Fibroblast of skin of back (primary cell): ENCODE measurements at regions not wholly inside any gene's neighbourhood (a gene's known extent, or its start where the extent isn't known, plus 50 kb on each side); places are given as distances from the start of the nearest gene placed in this dataset.

Experiments
- DNase-seq: peaks from one replicate; pipeline ENCODE4 v3.0.0-alpha.2; 2013

DNA sequence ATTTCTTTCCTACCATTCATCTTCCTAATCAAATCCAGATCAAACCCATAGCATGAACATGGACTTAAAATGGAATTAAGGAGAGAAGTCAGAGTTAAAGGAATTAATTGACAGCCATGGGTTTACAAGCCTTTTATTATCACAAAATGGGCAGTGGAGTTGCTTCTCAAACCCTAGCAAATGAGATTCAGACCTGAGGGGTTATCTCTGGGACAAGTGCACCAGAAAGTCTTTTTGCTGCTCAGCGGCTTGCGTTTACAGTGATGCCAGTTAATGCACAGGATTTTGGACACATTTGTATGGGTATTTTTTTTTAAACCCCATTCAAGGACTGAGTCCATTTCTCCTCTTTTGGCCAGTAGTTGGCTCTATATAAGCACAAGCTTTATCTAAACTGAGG, 503.0 kb downstream of the EFNB2 start:
- no peak for DNase-seq

DNA sequence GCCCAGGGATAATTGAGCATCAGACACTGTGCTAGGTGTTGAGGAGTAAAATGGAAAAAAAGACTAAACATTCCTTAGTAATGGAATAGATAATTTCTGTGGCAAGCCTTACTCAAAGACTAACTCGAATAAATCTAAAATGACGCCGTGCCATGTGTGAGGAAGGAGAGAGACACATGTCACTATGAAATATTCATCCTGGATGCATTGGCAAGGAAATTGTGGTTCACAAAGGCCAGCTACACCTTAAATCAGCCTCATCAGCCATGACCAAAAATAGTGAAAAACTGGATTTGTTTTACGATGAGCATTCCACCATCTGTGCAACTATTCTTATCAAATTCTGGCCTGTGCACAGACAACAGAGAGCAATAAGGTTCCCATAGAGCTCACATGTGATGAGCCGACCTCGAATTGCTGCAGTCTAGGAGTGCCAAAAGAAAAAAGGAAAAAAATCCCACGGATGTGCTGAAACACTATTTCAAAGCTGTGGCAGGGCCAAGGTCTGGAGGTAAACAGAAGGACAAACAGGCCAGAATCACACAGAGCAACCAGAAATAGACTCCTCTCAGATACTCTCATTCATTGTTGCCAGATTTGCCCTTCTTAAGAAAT, 505.7 kb downstream of the EFNB2 start:
- DNase-seq, result no peak

DNA sequence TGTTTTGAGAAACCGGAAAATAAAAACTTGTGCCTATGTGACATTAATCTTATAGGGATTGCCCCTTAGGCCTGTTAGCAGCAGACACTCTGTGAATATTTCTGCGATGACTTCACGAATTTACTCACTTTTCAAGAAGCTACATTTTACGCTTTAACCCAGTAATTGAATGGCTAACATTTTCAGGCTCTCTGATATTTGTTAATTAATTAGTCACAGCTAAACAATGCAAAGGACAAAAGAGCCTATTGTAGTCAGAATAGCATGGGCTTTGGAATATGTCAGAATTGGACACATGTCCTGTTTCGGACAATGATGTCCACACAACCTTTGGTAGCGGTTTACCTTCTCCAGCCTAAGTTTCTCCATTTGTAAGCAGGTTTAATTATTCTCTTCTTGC, 506.6 kb downstream of the EFNB2 start:
- peak; percentile 76 for DNase-seq

DNA sequence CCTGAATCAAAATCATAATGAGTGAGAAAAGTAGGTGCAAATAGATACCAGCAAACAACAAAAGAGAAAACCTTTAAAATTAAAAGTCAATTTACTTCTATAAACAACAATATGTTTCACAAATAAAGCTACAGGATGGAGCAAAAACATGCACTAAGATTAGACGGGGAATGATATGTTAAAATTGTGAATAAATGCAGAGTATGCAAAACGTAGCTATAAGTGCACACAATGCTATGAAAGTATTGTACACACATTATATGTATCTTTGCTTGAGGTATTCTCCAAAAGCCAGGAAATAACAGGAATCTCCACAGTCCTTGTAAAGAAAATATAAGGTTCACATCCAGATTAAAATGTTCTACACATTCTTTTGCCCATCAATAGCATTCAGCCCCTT, 523.9 kb downstream of the EFNB2 start:
- DNase-seq, result no peak

DNA sequence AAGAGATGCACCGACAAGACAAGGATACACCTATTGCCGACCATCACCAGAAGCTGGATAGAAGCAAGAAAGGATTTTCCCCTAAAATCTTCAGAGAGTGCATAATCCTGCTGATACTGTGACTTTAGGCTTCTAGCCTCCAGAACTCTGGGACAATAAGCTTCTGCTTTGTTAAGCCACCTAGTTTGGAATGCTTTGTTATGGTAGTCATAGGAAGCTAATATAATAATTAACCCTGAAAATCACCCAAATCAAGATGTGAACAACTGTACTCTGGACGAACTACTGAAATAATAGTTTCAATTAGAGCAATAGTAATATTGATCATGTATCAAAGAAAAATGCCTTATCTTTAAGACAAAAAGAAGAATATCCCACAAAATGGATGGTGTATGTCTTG, 524.6 kb downstream of the EFNB2 start:
- DNase-seq, result no peak

DNA sequence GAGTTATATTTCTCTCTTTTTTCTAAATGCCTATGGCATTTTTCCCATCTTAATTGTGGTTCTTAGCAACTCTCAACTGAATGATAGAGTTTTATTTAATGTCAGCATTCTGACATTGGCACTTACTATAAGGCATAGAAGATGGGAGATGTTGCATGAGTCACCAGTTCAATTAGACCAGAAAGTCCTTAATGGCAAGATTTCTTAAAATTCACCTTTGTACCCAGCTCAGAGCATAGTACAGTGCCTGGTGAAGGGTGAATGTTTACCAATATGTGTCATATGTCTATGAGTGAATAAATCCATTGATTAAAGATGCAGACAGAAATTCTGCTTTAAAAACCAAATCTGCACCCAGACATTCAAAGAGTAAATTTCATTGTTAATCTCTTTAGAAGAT, 526.9 kb downstream of the EFNB2 start:
- no peak for DNase-seq

DNA sequence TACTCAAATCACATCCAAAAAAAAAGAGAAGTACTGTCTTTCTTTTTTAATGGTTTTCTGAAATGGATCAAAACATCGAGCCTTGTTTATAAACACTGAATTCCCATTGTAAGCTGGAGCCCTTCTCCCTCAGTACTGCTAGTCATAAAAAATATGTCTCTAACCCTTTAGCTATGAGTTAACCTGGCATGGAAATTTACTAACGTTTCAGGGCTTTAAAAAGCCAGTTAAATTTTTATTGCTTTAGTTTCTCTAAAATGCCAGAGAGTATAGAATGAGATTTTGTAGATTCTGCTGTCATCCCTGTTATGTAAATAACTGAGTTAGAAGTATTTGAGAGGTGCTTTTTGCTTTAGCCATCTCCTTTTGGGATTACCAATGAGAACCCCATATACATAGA, 528.3 kb downstream of the EFNB2 start:
- DNase-seq, result no peak

DNA sequence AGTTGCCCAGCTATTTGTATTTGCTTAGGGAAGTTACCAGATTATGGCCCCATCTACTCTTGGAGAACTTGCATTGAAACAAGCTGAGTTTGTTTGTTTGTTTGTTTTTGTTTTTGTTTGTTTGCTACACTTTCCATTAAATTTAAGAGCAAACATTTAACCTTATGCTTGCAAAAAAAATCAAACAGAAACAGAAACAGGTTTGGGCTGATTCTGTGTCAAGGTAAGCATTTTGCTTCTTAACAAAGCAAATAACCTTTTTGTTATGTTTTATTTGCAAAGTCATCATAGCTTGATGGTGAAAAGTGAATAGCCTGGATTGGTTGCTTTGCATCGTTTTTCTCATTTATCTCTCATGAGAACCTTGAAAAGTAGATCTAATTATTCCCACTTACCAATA, 531.8 kb downstream of the EFNB2 start:
- DNase-seq, result no peak

DNA sequence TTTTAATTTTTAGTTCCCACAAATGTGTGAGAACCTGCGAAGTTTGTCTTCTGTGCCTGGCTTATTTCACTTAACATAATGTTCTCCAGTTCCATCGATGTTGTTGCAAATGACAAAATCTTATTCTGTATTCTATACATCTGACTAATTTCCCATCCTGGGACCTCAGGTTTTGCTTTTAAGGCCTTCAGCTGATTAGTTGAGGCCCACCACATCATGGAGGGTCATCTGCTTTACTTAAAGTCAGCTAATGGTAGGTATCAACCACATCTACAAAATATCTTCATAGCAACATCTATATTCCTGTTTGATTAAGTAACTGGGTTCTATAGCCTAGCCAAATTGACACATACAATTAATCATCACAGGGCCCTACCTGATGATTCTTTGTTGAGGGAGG, 534.0 kb downstream of the EFNB2 start:
- no peak for DNase-seq

DNA sequence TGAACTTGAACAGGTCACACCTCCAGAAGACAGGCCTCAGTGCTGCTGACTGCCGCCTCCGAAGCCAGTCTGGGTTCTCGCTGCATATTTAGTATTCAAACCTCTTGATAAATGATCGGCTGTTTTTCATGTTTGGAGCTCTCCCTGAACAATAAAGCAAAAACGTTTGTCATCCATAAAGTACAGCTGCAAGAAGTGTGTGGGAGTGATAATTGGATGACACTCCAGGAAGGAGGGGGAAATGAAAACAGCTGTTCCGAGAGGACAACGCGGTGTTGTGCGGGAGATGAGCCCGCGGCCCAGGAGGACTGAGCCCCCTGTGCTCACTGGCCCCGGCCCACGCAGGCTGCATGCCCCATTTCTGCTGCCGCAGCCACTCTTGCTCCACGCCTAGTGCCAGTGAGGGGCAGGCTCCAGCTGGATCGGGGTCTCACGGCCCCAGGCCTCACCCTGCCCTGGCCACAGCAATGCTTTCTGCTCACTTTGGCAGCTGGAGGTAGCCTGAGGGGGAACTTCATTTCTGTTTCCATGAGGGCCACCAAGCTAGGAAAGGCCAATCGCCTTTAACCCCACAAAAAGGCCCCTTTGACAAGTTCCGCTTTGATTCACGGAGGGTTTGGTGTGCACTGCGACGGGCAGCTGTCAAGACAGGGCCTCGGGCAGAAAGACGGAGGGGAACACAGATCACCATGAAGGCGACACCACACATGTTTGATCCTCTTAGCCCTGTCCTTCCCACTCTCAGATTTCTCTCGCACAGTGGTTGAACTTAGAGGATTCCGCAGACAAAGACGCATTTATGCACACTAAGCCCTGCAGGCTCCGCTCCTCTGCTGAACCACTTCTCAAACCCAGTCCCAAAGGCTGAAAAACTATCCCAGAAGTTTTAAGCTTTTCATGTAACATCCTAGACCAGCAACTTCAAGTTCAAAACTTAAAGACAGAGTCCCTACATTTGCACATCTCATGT, 537.6 kb downstream of the EFNB2 start:
- no peak for DNase-seq

DNA sequence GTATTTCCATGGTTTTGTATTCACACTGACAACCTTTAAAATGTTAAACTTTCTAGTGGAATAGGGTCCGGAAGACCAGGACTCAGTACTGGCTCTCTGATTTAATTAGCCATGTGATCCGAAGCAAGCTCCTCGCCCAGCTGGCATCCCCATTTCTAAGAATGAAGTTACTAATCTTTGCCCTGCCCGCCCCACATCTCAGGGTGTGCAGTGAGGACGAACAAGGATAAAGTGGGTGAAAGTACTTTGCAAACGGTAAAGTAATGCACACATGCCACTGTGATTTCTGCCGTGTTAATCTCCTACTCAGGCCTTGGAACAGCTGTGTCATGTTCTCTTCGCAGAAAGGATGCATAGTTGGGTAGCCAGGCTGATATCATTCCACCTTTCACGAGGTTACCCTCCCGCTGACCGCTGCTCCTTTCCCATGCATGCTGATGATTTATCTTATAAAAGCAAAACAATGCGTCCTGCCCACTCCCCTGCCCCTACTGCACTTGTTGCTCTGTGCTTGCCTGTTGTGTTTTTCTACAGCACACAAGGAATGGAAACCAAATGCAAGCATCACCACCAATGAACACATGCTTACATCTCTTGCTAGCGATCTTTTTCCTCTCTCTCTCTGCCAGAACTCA, 539.0 kb downstream of the EFNB2 start:
- no peak for DNase-seq

DNA sequence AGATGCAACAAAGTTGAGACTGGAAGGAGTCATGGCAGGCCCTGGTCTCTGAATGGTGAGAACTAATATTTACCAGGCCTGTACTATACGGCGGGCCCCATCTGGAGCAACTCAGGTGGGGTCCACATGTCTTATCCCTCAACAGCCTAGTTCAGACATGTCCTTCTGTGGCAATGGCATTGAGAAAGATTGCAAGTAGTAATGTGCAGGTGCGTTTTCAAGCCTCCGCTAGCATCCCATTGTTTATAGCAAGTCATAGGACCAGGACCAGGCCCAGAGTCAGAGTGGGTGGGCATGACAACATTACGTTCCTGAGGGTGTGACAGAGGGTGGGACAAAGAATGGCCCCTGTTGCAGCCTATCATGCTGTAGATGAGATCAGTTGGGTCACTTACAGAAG, 541.1 kb downstream of the EFNB2 start:
- no peak for DNase-seq

DNA sequence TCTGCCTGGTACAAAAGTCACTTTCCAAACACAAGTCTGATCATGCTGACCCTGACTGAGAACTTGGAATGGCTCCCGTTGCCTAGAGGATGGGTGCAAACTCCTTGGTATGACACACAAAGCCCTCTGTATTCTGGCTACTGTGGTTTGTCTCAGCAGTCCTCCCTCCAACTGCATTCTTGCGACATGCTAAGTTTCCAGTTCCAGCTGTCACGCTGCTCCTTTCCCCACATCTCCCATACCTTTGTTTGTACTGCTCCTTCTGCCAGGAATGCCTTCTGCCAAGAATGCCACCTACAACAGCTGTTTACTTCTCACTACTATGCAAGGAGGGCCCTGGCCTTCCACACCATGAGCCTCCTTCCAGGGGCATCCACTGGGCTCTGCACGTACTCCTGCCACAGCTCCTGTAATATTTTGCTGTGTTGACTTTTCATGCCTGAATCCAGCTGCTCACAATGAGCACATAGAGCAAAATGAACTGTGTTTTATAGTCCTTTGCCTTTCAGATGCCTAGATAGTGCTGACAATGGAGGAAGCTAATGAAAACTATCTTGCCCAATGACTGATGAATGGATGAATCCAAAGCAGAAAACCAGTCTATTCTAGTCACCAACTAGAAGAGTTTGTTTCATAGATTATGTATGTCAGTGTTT, 543.7 kb downstream of the EFNB2 start:
- peak; percentile 78 for DNase-seq

DNA sequence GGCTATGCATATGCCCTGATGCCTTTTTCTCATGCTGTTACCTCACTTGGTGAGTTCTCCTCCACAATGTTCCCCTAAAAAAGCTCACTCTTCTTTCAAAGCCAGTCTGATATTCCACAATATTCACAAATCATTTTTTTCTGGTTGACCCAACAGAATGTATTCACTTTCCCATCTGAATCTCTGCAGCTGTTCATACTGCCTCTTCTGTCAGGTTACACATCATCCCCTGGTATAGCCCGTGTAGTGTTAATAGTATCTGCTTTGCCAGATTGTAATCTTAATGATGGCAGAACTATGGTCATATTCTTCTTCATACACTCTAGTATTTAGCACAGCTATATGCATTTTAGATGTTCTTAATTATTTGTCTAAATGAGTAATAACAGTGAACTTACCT, 544.3 kb downstream of the EFNB2 start:
- DNase-seq, result no peak

DNA sequence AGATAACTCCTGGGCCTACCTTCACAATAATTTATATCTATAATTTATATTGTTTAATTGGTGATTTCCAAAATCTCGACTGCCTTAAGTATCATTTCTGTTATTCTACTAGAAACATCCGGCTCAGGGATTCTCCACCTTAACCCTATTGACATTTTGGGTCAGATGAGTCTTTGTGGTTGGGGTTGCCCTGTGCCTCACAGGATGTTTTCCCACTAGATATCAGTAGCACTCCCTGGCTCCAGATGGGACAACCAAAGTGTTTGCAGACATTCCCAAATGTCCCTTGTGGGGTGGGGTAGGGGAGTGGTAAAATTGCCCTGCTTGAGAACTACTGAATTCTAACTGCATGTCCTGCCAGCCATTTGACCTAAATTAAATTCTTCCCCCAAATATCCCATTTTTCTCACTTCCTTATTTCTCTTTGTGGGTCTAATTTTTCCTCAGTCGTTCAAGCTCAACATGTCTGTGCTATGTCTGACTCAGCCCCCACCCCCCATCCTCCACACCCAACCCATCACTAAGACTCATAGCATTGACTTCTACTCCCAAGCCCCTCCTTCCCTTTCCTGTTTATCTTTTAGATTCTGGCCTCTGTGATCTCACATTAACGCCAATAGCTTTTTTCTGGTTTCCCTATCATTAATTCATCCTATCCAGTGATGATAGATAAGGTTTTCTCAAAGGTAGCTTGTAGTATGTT, 545.1 kb downstream of the EFNB2 start:
- DNase-seq, result peak; percentile 83

DNA sequence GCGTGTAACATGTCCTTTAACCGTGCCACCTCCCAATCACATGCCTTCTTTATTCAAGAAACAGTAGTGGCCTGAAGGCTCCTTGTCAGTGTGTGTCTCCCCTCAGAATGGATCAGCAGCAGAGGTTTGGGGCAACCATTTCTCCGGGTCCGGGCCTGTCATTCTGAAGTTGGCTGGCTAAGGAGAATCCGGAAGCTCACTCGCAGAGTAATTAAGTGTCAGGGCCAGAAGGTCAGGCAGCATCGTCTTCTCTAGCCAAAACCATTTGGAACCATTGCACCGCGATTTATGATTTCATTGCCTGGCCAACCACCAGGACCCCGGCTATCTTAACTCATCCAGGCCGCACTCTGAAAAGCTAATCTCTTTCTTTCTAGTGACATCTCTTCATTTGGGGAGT, 550.8 kb downstream of the EFNB2 start:
- DNase-seq, result no peak

DNA sequence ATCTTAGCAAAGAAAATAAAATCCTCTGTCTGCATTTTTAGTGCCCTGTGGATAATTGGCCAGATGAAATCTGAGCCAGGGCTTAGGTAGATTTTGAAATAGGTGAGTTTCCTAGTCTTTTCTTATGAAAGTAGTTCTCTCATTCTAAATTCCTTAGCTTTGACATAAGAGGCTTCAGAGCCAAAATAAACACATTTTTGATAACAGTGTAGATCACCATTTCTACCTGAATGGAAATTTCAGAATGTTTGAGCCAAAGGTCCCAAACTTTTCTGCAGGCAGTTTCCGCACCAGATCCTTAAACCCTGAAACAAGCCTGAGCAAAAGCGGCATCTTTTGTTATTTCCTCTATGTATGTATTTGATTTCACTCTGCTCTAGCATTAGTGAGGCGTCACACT, 551.2 kb downstream of the EFNB2 start:
- DNase-seq, result no peak

DNA sequence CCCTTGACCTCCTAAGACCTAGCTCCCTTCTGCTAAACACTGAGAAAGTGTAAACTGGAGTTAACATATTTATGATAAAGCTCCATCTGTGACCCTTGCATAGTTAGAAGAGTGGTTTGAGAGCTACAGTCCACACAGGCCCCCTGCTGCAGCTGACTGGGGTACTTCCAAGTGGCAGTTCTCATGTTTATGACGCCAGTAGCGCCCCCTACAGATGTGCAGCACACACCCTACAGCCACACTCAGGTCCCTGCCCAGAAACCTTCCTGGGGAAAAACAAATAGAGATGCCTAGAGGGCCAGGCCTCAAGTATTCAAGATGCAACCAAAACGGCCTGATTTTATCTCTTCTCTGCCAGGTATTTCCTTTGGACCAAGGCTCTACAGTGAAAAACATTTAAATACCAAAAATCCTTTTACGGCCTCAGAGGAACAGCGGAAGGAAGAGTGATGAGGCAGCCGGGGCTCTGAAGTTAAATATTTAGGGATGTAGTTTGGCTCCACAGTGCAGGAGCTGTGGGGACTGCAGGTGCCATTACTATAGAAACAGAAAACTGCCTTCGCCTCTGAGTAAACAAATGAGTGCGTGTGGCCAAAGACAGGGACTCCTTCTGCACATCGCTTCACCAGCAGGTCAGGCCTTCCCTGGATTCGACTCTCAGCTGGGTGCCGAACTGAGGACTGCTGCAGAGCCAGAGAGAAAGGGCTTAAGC, 553.1 kb downstream of the EFNB2 start:
- no peak for DNase-seq

DNA sequence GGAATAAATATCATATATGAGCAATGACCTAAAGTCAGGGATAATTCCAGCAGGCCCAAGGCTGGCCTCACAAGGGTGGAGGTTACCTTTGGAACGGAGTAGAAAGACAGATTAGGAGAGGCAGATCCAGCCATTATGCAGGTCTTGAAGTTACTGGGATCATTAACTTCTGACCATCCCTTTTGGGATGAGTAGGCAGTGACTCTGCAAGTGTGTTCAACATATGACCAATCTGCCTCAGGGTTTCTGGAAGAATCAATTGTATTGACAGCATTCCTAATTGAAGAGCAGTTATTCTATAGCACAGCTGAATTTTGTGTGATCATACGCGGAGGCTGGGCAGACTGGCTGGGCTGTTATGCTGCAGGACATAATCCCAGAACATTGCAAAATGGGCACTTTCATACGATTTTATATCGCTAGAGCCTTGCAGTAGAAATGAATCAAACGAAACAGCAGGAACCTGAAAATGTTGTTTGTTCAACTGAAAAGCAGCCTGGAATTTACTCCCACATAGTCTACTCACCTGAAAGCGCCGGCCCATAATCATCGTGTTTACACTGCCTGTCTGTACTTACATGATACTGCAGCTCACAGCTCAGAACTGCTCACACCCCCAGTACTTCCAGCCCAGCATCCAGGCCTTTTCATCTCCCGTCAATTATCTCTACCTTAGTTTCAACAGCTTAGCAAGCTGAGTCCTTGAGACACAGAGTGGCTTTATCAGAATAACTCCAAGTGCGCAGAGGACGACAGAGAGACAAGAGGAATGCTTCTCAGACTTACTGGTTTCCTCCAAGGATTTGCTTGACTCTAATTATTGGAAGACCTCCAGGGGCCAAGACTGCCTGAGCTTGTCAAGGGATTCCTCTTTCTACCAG, 556.1 kb downstream of the EFNB2 start:
- DNase-seq, result peak; percentile 75

DNA sequence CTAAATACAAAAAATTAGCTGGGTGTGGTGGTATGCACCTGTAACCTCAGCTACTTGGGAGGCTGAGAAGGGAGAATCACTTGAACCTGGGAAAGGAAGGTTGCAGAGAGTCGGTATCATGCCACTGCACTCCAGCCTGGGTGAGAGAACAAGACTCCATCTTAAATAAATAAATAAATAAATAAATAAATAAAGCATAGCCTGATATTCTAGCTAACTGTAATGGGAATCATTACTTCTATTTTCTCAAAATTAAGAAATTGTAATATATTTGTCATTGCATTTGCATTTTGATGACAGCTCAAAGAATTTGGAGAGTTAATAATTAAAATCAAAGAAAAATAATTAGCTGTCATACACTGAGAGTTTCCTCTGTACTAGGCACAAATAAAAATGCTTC, 561.1 kb downstream of the EFNB2 start:
- DNase-seq, result no peak
